Dermis microvascular lymphatic vessel endothelial cell (primary cell): ENCODE measurements at regions not wholly inside any gene's neighbourhood (a gene's known extent, or its start where the extent isn't known, plus 50 kb on each side); places are given as distances from the start of the nearest gene placed in this dataset.
"Not testable (repeated sequence)": the region's sequence is repeated elsewhere in the genome, so short reads cannot be mapped to it uniquely, and the experiment has no call there.

ENCODE experiments used
- DNase-seq, 2 donors: peaks; one replicate each; pipeline versions ENCODE4 v3.0.0 to v3.0.0-alpha.2; 2010; ENCODE audit warnings: low read depth in 2 of 2

DNA sequence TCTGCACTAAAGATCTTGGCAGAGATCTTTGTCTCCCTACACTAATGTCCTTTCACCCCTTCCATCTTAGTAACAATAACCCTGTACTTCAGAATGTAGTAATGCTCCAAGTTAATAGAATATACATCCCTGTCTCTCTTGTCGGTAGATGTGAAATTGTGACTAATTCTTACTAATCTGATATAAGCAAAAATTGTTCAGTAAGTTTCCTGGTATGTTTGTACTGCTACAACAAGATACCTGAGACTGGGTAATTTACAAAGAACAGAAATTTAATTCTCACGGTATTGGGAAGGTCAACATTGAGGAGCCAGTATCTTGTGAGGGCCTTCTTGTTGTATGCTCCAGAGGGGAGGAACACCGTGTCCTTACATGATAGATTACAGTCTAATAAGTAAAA, 1686.6 kb upstream of the CDH9 start:
- no peak for DNase-seq

DNA sequence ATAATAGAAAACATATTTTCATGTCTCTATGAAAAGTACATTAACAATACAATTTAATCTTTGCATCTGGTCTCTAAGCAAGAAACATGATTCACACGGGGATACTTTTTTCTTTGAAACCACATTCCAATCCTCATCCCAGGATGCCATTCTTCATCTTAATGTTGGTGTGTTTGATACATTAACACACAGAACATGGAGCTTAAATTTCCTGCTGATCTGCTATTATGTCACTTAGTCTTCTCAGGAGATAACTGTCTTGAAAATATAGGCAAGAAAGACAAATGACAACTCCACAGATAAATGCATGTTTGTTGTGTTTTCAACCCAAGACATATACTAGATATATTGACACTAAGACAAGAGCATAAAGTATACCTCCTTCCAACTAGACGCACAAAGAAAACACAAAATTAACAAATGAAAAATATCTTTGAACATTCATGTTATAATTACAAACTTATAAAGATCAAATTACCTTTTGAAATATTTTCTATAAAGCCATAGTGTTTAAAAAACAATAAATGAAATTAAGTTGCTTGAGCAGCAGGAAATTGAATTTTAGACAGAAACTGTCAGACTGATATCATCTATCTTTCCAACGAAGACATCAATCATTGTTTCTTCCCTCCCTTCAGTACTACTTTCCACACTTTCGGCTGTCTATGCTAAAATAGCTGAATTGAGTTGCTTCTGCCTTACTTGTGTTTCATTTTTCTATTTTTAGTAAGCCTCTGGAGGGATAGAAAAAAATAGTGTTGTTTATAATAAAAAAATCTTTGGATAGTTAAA, 1676.7 kb upstream of the CDH9 start:
- DNase-seq = no peak

DNA sequence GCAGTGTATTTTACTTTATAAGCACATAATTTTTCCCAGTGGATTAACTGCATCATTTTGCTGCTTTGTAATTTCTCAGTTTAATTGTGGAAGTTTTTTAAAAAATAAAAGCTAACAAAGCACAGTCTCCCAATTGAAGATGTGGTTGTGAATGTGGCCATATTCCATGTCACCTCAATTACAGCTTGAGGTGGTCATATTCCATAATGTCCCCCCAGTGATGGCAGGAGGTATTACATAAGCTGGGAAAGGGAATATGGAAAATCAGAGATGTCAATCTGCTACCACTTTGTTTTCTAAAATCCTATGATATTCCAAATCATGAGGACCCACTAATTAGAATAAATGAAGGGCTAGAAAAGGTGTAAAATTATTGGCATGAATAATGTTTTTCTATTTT, 1672.0 kb upstream of the CDH9 start:
- no peak for DNase-seq

DNA sequence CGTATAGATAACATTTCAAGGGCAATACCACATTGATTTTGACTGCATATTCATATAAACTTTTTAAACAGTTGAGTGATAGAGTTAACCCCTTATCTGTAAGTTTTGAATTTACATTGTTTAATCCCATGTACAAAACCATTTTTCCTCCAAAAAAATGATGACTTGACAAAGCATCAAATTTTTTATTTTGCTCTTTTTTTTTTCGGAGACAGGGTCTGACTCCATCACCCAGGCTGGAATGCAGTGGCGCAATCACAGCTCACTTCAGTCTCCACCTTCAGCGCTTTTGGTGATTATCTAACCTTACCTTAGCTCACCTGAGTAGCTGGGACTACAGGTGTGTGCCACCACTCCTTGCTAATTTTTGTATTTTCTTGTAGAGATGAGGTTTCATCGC, 1670.1 kb upstream of the CDH9 start:
- DNase-seq = no peak

DNA sequence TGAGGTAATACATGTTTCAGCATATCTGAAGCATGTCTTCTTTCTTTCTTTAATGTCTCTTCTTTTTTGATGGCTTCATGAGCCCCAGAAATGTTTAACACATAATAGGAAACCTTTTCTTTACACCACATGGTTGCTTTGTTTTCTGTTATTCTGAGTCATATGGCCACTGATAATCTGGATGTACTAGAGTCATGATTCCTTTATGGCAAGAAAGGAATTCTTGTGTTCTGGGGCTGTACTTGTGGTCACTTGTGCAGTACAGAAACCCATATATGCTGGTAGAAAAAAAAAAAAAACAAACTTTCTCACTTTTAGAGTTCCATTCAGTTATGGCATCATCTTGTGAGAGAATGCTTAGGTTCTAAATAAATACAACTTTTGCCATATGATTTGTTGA, 1669.3 kb upstream of the CDH9 start:
- DNase-seq = no peak

DNA sequence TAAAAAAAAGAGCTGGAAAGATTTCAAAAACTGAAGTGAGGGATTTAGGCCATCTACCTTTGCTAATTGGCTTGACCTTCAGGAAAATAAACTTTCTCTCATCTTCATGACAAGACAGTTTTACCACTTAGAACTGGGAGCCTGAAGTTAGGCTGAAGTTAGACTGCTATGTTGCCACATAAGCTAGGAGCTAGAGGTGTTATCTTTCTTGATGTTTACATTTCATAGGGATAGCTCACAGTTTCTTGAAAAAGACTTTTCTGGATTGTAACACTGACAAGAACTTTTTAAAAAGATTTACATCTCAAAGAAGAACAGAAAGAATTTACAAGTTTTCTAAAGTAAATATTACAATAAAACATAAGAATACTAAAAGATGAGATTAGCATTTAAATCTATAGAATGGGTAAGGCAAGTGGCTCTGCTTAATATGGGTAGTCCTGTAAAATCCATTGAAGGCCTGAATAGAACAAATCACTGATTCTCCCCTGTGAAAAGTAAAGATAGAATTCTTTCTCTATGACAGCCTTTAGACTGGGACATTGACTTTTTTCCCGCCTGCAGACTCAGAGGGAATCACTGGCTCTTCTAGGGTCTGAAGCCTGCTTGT, 1665.4 kb upstream of the CDH9 start:
- no peak for DNase-seq

DNA sequence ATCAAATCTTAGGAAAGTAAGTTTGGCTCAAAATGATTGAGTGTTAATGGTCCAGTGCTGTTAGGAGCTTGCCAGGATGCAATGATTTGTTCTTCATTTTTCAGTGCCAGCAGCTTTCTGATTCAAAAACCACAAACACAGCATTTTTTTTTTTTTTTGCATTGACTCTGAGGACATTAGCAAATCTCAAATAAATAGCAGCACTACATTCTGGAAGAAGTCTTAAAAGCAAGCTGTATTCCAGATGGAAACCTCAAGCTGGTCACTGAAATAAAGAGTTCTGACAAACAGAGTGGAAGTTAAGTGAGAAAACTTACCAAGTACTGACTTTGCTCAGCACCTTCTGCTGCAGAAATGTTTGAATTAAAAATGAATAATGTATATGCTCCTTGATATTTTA, 1653.1 kb upstream of the CDH9 start:
- DNase-seq = no peak

DNA sequence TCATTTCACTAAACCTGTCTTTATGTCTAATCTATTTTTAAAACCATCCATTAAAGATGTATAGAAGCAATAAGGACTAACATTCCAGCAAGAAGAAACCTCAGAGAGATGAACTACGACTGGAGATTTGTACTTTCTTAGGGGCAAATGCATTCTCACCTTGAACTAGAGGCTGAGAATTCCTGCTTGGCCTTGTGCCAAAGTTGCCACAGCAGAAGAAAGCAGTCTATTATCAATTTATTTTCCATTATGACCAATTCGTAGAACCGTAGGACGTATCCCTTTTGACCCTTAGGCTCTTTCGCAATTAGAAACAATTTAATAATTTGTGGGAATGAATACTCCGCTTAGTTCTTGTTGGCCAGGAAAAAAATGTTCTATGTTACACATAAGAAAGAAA, 1647.4 kb upstream of the CDH9 start:
- no peak for DNase-seq

DNA sequence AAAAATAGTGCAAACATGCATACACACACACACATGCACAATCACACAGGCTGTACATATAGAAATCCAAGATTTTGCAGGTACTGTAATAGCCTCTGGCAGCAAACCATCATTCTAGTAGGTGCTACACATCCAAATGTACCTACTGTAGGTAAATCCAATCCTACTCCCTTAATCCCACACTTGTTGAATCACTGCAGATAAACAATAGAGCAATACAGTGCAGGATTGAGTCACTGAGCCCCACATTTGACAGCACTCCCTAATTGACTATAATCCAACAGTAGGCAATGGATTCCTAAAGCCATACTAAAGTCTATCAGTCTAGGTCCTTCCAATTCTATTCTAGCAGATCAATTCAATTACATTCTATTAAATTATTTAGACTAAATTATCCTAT, 1640.5 kb upstream of the CDH9 start:
- DNase-seq = no peak

DNA sequence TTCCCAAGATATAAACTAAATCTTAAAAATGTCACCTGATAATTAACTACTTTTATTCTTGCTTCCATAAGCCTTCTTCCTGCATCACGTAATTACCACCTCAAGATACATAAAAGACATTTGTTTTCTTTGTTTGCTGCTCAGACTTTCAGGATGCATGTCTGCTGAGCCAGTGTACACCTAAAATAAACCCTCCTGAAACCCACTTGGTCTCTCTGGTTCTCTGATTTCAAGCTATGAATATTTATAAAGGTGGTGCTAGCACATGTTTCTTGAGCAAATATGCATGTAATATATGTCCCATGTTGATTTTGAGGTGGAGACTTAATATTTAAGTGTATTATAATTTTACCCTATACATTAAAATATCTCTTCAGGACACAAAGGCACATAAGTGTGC, 1627.7 kb upstream of the CDH9 start:
- DNase-seq = no peak

DNA sequence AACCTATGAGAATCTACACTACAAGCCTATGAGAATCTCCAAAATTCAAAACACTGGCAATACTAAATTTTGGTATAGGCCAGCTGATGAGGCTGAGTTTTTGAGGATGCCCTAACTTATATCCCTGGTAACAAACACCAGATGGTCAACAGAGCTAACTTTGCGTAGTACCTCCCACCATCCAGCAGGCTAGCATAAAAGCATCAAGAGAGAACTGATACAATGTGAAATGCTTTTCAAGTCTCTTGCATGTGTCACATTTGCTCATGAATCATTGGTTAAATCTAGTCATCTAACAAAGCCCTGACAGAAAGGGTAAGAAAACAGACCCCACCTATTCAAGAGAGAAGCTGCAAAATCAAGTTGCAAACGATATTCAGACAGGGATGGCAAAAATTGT, 1609.7 kb upstream of the CDH9 start:
- no peak for DNase-seq

DNA sequence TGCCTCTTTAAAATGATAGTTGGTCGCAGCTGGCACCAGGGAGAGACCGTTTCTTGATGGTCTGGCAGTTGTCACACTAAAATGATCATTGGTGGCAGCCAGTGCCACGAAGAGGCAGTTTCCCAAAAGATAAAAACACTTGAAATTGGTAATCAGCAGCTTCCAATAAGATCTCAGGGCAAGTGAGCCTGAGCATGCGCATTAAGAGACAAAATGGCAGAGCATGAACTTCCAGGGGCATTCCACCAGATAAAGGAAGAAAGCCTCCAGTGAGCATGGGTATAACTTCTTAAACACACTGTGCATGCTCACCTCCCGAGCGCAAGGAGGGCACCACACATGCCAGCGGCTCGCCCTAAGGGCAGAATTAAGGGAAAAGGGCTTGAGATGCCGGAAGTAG, 1594.2 kb upstream of the CDH9 start:
- no peak for DNase-seq

DNA sequence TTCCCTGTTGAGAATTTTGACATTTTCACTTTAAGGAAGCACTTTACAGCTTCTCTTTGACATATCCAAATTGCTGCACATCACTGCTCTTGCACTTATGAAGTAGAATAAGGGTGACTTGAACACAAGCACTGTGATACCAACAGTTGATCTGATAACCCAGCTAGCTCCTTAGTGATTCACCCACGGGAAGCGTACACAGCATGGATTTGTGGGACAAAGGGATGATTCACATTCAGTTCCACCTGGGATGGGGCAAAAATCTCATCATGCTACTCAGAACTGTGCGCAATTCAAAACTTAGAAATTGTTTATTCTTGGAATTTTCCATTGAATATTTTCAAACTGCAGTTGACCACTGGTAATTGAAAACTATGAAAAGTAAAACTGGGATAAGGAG, 1565.5 kb upstream of the CDH9 start:
- no peak for DNase-seq

DNA sequence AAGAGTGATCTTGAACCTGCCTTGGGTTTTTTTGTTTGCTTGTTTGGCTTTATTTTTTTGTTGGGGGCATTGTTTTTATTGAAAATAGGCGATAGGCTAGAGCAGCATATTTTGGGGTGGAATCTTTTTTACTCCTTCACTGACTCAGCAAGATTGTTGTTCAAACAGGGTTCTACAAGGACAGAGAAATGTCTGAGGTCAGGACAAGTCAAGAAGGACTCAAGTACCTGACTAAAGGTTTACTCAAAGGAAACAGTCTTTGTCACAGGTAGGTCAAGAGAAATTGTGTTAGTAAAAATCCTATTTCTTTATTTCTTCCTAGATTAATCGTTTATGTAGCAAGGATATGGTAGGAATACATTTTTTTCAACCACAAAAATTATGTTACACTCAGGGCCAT, 1564.0 kb upstream of the CDH9 start:
- DNase-seq = no peak

DNA sequence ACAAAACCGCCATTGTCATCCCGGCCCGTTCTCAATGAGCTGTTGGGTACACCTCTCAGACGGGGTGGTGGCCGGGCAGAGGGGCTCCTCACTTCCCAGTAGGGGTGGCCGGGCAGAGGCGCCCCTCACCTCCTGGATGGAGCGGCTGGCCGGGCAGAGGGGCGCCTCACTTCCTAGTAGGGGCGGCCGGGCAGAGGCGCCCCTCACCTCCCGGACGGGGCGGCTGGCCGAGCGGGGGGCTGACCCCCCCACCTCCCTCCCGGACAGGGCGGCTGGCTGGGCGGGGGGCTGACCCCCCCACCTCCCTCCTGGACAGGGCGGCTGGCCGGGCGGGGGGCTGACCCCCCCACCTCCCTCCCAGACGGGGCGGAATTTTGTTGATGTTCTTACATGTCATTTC, 1558.3 kb upstream of the CDH9 start:
- DNase-seq = not testable (repeated sequence)

DNA sequence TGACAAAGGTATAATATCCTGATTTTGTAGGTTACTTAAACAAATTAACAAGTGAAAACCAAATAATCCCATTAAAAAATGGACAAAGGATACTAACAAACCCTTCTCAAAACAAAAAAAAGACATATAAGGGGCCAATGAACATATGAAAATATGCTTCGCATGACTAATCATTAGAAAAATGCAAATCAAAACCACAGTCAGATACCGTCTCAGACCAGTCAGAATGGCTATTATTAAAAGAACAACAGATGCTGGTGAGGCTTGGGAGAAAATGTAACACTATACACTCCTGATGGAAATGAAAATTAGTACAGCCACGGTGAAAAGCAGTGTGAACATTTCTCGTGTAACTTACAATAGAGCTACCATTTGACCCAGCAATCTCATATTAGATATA, 1542.2 kb upstream of the CDH9 start:
- DNase-seq = no peak

DNA sequence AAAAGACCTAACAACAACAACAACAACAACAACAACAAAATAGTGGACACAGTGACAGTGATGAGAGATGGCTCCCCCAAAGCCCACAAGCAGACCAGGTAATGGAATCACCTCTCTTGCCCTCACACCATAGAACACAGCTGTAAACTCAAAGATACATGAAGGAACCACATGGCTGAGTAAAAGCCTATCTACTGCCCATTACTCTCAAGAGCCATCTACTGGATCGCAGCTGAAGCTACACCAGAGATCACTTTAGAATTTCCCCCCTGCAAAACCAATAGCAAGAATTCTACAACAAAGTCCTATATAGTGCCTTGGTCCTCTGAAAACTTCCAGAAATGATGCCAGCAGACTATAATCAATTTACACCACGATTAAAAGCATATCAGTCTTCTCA, 1537.6 kb upstream of the CDH9 start:
- no peak for DNase-seq

DNA sequence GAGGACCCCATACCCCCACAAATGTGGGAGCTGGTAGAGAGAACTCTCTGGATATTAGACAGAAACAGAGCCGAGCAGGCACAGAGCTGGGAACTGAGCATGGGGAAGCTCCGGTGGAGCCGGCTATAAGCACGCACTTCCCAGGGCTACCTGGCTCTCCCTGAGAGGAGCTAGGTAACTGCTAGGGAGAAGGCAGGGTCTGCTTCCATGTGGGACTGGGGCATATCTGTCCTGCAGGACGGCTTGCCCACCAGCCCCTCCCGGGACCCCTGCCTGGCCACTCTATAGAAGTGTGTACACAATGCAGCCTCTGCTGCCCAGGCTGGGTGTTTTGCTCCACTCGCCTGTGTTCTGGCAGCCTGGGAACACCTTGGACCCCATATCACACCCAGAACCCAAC, 1537.0 kb upstream of the CDH9 start:
- no peak for DNase-seq

DNA sequence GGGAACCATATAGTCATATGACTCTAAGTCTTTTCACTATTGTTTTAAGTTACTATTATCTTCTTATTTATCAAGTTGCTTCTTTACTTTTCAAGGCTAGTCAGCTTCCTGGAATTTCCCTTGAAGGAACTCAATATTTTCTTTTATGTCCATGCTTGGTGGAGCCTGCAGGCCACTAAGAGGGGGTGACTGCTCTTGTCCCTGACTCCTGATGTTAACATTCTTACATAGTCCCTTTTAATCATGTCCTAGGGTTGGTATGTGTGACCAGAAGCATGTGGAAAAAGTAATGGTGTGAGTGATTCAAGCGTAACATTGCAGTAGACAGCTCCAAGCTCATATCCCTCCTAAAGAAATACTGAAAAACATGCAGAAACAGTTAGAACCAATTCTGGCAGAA, 1536.2 kb upstream of the CDH9 start:
- DNase-seq = no peak

DNA sequence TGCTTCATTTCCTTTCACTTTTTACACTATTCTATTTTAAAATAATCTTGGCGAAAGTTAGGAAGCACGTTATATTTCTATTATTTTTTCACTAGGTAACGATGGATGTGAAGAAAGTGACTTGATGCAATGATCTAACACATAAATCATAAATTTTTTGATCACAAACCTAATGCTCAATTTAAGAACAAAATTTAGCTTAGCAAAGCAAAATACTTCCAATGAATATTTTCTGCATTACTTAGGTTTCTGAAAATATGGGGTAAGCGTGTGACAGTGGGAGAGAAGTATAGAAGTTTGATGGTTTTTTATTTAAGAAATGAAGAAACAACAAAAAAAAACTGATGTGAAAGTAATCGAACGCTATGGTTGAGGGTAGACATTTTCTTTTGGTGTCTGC, 1528.7 kb upstream of the CDH9 start:
- DNase-seq = no peak

DNA sequence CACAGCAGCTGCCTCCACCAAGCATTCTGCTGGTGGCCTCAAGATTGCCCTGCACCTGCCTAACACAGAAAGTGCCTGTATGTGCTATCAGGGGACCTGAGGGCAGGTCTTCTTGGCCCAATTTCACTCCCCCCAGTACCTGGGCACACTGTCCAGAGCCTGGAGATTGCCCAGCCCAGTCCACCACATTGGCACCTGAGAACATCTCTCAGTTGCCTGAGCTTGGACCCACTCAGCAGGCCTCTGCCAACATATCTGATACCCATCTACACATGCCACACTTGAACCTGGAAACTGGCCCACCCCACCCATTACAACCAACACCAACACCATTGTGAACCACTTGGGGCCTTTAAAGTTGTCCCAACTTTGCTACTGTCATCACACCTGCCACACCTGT, 1523.1 kb upstream of the CDH9 start:
- no peak for DNase-seq

DNA sequence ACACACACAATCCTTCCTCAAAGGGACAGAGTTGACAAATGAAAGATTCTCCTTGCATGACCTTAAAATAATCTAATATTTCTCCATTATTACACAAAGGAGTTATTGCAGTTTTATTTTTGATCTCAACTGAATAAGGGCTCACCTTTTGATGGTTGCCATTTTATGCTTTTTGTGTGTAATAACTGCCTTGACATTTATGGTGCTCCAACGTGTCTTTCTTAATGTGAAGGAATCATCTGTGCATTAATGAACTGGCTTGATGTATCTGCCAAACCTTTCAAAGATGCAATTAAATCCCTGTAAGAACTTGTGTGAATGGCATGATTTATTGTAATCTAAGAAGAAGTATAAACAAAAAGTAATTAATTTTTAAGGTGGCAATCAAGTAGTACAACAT, 1519.8 kb upstream of the CDH9 start:
- no peak for DNase-seq

DNA sequence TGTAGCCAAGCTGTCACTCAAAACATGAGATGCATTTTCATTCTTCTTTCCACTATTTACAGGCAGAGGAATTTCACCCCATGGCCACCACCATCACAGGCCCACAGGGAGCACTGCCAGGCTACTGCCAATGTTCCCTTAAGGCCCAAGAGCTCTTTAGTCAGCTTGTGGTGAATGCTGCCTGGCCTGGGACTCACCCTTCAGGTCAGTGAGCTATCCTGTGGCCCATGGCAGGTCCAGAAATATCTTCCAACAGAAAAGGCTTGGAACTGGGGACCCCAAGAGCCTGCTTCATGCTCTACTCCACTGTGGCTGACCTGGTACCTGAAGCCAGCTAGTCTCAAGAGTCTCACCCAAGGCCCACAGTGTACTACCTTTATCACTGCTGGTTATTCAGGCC, 1518.7 kb upstream of the CDH9 start:
- no peak for DNase-seq

DNA sequence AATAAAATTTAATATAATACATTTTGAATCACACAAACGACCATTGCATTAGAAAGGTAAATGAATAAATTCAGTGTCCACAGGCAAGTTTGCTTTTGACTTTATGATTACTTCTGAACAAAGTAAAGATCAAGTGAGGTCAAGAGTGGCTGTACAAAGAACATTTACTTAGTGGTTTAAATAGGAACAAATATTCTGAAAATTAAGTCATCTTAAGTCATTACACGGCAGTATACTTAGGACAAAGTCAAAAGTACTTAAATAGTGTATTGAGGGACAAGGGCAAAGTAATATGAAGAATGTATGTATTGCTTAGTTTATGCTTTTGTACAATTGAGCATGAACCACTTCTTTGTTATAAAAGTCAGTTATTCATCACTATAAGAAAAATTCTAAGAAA, 1511.2 kb upstream of the CDH9 start:
- DNase-seq = no peak
